ENCODE measurements at regions not wholly inside any gene's neighbourhood (a gene's known extent, or its start where the extent isn't known, plus 50 kb on each side); places are given as distances from the start of the nearest gene placed in this dataset.

DNA sequence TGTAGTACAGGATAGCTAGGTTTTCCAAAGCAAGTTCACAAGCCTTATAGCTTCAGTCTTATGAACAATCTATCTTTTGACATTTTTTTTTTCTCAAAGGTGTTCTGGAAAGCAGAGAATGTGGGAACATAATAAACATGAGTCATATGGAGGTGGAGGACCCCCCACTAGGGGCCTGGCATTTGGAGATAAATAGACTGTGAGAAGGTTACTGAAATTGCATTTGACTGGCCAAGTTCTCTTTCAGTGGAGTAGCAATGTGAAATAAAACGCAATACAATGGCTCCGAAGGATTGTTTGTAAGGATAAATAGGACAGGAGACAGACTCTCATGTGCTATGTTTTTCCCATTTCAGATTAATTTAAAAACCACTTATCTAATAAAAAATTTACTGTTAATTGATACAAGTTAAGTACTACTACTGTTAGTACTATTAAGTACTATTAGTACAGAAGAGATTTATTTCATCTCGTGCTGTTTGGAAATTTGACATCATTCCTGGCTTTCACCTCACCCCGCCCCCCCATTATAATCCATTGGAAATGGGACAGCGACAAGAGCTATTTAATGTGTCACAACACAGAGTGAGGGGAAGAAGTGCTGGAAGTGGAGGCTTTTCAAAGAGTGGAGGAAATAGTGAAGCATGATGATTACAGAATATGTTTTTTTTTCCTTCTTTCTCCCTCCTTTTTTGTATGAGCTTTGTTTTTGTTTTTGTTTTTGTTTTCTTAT, 122.6 kb upstream of the ID4 start:
- no peaks in the 10 kb centered on the region for H3K79me2 ChIP-seq (replicated peaks; ENCODE audit: insufficient read depth, low read length)

DNA sequence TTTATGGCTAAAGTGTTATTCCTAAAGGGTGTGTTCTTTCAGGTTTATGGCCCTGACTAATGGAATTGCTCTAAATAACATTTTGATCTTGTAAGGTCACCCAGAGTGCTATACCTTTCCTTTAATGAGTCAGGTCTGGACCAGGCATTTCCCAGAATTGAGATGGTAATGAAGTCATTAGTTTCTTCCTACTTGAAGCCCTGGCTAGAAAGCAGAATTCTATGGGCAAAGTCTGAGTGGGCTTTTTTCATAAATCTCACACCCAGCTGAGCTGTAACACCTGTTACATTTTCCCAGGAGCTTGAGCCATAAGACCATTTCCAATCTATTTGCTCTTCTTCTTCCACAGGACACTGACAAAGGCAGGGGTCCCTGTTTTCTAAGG, 122.0 kb upstream of the ID4 start:
- TF ChIP-seq MXI1 (conservative IDR thresholded peaks at IDR 0.05; ENCODE audit: poor library complexity, severe bottlenecking) (no peak), TAF1 (IDR thresholded peaks at IDR 0.05; ENCODE audit: low read depth) (no peak), SMC3 (conservative IDR thresholded peaks at IDR 0.05; ENCODE audit: poor library complexity) (no peak), EZH2 (IDR thresholded peaks at IDR 0.05; ENCODE audit: borderline replicate concordance, insufficient read depth, low read length, poor library complexity, severe bottlenecking) (no peak), EP300 (conservative IDR thresholded peaks at IDR 0.05; ENCODE audit: poor library complexity, severe bottlenecking) (no peak), POLR2AphosphoS5 (IDR thresholded peaks at IDR 0.05) (no peak), RAD21 (conservative IDR thresholded peaks at IDR 0.05) (no peak)
- TF ChIP-seq, protein P1, sequence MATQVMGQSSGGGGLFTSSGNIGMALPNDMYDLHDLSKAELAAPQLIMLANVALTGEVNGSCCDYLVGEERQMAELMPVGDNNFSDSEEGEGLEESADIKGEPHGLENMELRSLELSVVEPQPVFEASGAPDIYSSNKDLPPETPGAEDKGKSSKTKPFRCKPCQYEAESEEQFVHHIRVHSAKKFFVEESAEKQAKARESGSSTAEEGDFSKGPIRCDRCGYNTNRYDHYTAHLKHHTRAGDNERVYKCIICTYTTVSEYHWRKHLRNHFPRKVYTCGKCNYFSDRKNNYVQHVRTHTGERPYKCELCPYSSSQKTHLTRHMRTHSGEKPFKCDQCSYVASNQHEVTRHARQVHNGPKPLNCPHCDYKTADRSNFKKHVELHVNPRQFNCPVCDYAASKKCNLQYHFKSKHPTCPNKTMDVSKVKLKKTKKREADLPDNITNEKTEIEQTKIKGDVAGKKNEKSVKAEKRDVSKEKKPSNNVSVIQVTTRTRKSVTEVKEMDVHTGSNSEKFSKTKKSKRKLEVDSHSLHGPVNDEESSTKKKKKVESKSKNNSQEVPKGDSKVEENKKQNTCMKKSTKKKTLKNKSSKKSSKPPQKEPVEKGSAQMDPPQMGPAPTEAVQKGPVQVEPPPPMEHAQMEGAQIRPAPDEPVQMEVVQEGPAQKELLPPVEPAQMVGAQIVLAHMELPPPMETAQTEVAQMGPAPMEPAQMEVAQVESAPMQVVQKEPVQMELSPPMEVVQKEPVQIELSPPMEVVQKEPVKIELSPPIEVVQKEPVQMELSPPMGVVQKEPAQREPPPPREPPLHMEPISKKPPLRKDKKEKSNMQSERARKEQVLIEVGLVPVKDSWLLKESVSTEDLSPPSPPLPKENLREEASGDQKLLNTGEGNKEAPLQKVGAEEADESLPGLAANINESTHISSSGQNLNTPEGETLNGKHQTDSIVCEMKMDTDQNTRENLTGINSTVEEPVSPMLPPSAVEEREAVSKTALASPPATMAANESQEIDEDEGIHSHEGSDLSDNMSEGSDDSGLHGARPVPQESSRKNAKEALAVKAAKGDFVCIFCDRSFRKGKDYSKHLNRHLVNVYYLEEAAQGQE (IDR thresholded peaks at IDR 0.05; ENCODE audit: borderline replicate concordance): no peak
- TF ChIP-seq, protein P2, sequence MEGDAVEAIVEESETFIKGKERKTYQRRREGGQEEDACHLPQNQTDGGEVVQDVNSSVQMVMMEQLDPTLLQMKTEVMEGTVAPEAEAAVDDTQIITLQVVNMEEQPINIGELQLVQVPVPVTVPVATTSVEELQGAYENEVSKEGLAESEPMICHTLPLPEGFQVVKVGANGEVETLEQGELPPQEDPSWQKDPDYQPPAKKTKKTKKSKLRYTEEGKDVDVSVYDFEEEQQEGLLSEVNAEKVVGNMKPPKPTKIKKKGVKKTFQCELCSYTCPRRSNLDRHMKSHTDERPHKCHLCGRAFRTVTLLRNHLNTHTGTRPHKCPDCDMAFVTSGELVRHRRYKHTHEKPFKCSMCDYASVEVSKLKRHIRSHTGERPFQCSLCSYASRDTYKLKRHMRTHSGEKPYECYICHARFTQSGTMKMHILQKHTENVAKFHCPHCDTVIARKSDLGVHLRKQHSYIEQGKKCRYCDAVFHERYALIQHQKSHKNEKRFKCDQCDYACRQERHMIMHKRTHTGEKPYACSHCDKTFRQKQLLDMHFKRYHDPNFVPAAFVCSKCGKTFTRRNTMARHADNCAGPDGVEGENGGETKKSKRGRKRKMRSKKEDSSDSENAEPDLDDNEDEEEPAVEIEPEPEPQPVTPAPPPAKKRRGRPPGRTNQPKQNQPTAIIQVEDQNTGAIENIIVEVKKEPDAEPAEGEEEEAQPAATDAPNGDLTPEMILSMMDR (IDR thresholded peaks at IDR 0.05; ENCODE audit: poor library complexity, severe bottlenecking): no peak
- H3K9me2 ChIP-seq (ENCODE audit: insufficient read depth, low read length): no peaks in the 10 kb centered on the region
- peak overlapping the region; percentile 44 for H3K4me2 ChIP-seq (ENCODE audit: low read length)
- no peak overlapping the region for H2AFZ ChIP-seq (ENCODE audit: low read depth, low read length)
- no peaks in the 10 kb centered on the region for H3K79me2 ChIP-seq (replicated peaks; ENCODE audit: insufficient read depth, low read length)
- no peaks in the 10 kb centered on the region for H3K27me3 ChIP-seq (ENCODE audit: insufficient read depth, low read depth, low read length)
- H3K9me3 ChIP-seq (ENCODE audit: low read length): no peaks in the 10 kb centered on the region
- H3F3A ChIP-seq (ENCODE audit: insufficient read depth, low read length, poor library complexity, severe bottlenecking): peaks cover 11% of the 10 kb centered on the region
- no peaks in the 10 kb centered on the region for H4K20me1 ChIP-seq (ENCODE audit: insufficient read depth)
- H3K36me3 ChIP-seq (ENCODE audit: insufficient read depth, low read length): no peaks in the 10 kb centered on the region
- H3K9ac ChIP-seq (ENCODE audit: low read length): no peak overlapping the region
- peak overlapping the region; percentile 64 for H3K27ac ChIP-seq (ENCODE audit: low read length)
- peak overlapping the region; percentile 34 for H3K4me3 ChIP-seq (ENCODE audit: low read length)

More for the DNA sequence above, 122.6 kb upstream of the ID4 start:
- H3F3A ChIP-seq (ENCODE audit: insufficient read depth, low read length, poor library complexity, severe bottlenecking): peaks cover 11% of the 10 kb centered on the region
- H3K27me3 ChIP-seq (ENCODE audit: insufficient read depth, low read depth, low read length): no peaks in the 10 kb centered on the region
- H4K20me1 ChIP-seq (ENCODE audit: insufficient read depth): no peaks in the 10 kb centered on the region
- no peaks in the 10 kb centered on the region for H3K9me3 ChIP-seq (ENCODE audit: low read length)
- no peak overlapping the region for H2AFZ ChIP-seq (ENCODE audit: low read depth, low read length)
- peak overlapping the region; percentile 44 for H3K4me2 ChIP-seq (ENCODE audit: low read length)
- H3K36me3 ChIP-seq (ENCODE audit: insufficient read depth, low read length): no peaks in the 10 kb centered on the region
- H3K4me3 ChIP-seq (ENCODE audit: low read length): peak overlapping the region; percentile 34
- H3K27ac ChIP-seq (ENCODE audit: low read length): peak overlapping the region; percentile 64
- H3K9me2 ChIP-seq (ENCODE audit: insufficient read depth, low read length): no peaks in the 10 kb centered on the region
- TF ChIP-seq EP300 (conservative IDR thresholded peaks at IDR 0.05; ENCODE audit: poor library complexity, severe bottlenecking): peak; percentile 88
- TF ChIP-seq RAD21 (conservative IDR thresholded peaks at IDR 0.05): no peak
- TF ChIP-seq MXI1 (conservative IDR thresholded peaks at IDR 0.05; ENCODE audit: poor library complexity, severe bottlenecking): no peak
- TF ChIP-seq EZH2 (IDR thresholded peaks at IDR 0.05; ENCODE audit: borderline replicate concordance, insufficient read depth, low read length, poor library complexity, severe bottlenecking): no peak
- no peak for TF ChIP-seq SMC3 (conservative IDR thresholded peaks at IDR 0.05; ENCODE audit: poor library complexity)
- TF ChIP-seq POLR2AphosphoS5 (IDR thresholded peaks at IDR 0.05): peak; percentile 83
- TF ChIP-seq, protein P1 (IDR thresholded peaks at IDR 0.05; ENCODE audit: borderline replicate concordance): peak; percentile 97
- TF ChIP-seq, protein P2 (IDR thresholded peaks at IDR 0.05; ENCODE audit: poor library complexity, severe bottlenecking): no peak
- H3K9ac ChIP-seq (ENCODE audit: low read length): peak overlapping the region; percentile 6
